ENCODE measurements at regions not wholly inside any gene's neighbourhood (a gene's known extent, or its start where the extent isn't known, plus 50 kb on each side); places are given as distances from the start of the nearest gene placed in this dataset.

DNA sequence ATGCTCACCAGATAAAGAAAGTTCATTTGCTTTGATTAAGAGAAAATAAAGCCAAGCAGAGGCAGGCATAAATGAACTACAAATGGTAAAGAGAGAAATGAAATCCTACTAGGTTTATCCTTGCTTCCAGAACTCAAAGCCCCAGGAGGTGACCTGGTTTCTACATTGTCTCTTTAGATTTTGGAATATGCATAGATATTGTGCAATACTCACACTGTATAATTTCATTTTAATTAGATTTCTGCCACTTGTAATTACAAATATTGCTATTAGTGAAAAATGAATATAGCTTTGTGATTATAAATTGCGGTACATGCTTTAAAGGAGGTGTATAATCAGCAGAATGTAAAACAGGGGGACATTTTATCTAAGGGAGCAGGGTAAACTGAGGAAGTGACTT, 76.9 kb upstream of the NRXN1 start:
- TF ChIP-seq, protein P1, sequence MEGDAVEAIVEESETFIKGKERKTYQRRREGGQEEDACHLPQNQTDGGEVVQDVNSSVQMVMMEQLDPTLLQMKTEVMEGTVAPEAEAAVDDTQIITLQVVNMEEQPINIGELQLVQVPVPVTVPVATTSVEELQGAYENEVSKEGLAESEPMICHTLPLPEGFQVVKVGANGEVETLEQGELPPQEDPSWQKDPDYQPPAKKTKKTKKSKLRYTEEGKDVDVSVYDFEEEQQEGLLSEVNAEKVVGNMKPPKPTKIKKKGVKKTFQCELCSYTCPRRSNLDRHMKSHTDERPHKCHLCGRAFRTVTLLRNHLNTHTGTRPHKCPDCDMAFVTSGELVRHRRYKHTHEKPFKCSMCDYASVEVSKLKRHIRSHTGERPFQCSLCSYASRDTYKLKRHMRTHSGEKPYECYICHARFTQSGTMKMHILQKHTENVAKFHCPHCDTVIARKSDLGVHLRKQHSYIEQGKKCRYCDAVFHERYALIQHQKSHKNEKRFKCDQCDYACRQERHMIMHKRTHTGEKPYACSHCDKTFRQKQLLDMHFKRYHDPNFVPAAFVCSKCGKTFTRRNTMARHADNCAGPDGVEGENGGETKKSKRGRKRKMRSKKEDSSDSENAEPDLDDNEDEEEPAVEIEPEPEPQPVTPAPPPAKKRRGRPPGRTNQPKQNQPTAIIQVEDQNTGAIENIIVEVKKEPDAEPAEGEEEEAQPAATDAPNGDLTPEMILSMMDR (conservative IDR thresholded peaks at IDR 0.05; ENCODE audit: low read depth, low read length), result no peak
- no peak for TF ChIP-seq EZH2 (IDR thresholded peaks at IDR 0.05; ENCODE audit: borderline replicate concordance, low read depth, low read length, poor library complexity, severe bottlenecking)
